Mesothelial cell of epicardium (in vitro differentiated cells): ENCODE measurements at regions not wholly inside any gene's neighbourhood (a gene's known extent, or its start where the extent isn't known, plus 50 kb on each side); places are given as distances from the start of the nearest gene placed in this dataset.

Experiments used
- DNase-seq, 2 experiments: peaks; one replicate each; pipeline ENCODE4 v3.0.0; 2021; ENCODE audit warnings: low spot score in 2 of 2; ENCODE audit not compliant: unreplicated experiment in 2 of 2
- H3K27ac Mint-ChIP-seq: 2 replicates; pipeline ENCODE4 v1.8.0; 2021; ENCODE audit warnings: mixed read lengths
- H3K27me3 Mint-ChIP-seq: 2 replicates; pipeline ENCODE4 v1.8.0; 2021; ENCODE audit warnings: low read depth, mixed read lengths
- H3K36me3 Mint-ChIP-seq: 2 replicates; pipeline ENCODE4 v1.8.0; 2021; ENCODE audit warnings: mixed read lengths
- H3K4me1 Mint-ChIP-seq: 2 replicates; pipeline ENCODE4 v1.8.0; 2021; ENCODE audit warnings: mixed read lengths
- H3K4me3 Mint-ChIP-seq: 2 replicates; pipeline ENCODE4 v1.8.0; 2021; ENCODE audit warnings: mild to moderate bottlenecking, moderate library complexity, mixed read lengths
- H3K9me3 Mint-ChIP-seq: 2 replicates; pipeline ENCODE4 v1.8.0; 2021; ENCODE audit warnings: mixed read lengths
- CTCF ChIP-seq: fragments of 200-600 bp; sonication (generic); IDR thresholded peaks from one replicate; pipeline ENCODE4 v1.5.0; 2021; ENCODE audit warnings: antibody characterized with exemption; ENCODE audit not compliant: unreplicated experiment

GRCh38 chr2:149745396-149746230 is 158.0 kb upstream of the MMADHC start:
- TF ChIP-seq CTCF = no peak
- peaks cover 29% of the 10 kb centered on the region for H3K4me1 Mint-ChIP-seq
- H3K27ac Mint-ChIP-seq = peak overlapping the region; percentile 40
- DNase-seq = no peak
- H3K4me3 Mint-ChIP-seq = no peak overlapping the region
- H3K27me3 Mint-ChIP-seq = no peaks in the 10 kb centered on the region
- H3K9me3 Mint-ChIP-seq = peaks cover 5% of the 10 kb centered on the region
- H3K36me3 Mint-ChIP-seq = no peaks in the 10 kb centered on the region

GRCh38 chr2:149744865-149745264 is 157.3 kb upstream of the MMADHC start:
- no peak for DNase-seq
- H3K9me3 Mint-ChIP-seq = peaks cover 5% of the 10 kb centered on the region
- no peak for TF ChIP-seq CTCF
- H3K36me3 Mint-ChIP-seq = no peaks in the 10 kb centered on the region
- H3K27ac Mint-ChIP-seq = peak overlapping the region; percentile 40
- no peaks in the 10 kb centered on the region for H3K27me3 Mint-ChIP-seq
- H3K4me1 Mint-ChIP-seq = peaks cover 30% of the 10 kb centered on the region
- no peak overlapping the region for H3K4me3 Mint-ChIP-seq

- no peak for TF ChIP-seq CTCF
- H3K27me3 Mint-ChIP-seq = no peaks in the 10 kb centered on the region
- H3K27ac Mint-ChIP-seq = peak overlapping the region; percentile 37
- H3K4me1 Mint-ChIP-seq = peaks cover 34% of the 10 kb centered on the region
- H3K36me3 Mint-ChIP-seq = no peaks in the 10 kb centered on the region
- peaks cover 5% of the 10 kb centered on the region for H3K9me3 Mint-ChIP-seq
- DNase-seq = no peak
- H3K4me3 Mint-ChIP-seq = no peak overlapping the region
These were observed 156.4 kb upstream of the MMADHC start for GRCh38 chr2:149743842-149744448.

- Mint-ChIP-seq H3K27ac (no peak overlapping the region), H3K4me3 (no peak overlapping the region), H3K36me3 (peaks cover 4% of the 10 kb centered on the region), H3K4me1 (peaks cover 39% of the 10 kb centered on the region), H3K9me3 (peaks cover 3% of the 10 kb centered on the region), H3K27me3 (no peaks in the 10 kb centered on the region)
- no peak for TF ChIP-seq CTCF
- no peak for DNase-seq
These were observed 154.1 kb upstream of the MMADHC start for GRCh38 chr2:149741646-149742045.

- H3K27ac Mint-ChIP-seq = no peak overlapping the region
- peaks cover 11% of the 10 kb centered on the region for H3K9me3 Mint-ChIP-seq
- no peaks in the 10 kb centered on the region for H3K27me3 Mint-ChIP-seq
- TF ChIP-seq CTCF = no peak
- peaks cover 8% of the 10 kb centered on the region for H3K36me3 Mint-ChIP-seq
- H3K4me1 Mint-ChIP-seq = peaks cover 35% of the 10 kb centered on the region
- DNase-seq = no peak
- no peak overlapping the region for H3K4me3 Mint-ChIP-seq
These were observed 152.9 kb upstream of the MMADHC start for GRCh38 chr2:149740490-149740889.
